Esophagus (tissue), 2 donors: ENCODE measurements at regions not wholly inside any gene's neighbourhood (a gene's known extent, or its start where the extent isn't known, plus 50 kb on each side); places are given as distances from the start of the nearest gene placed in this dataset.

Source experiments
- H3K27ac ChIP-seq, 2 donors: one replicate each; pipeline ENCODE4 v1.5.1; 2013; ENCODE audit warnings: low read depth in 2 of 2, mild to moderate bottlenecking in 2 of 2, inconsistent platforms in 1 of 2, low read length in 1 of 2, moderate library complexity in 1 of 2
- H3K27me3 ChIP-seq, 2 donors: one replicate each; pipeline ENCODE4 v1.6.1; 2013; ENCODE audit warnings: low read length in 2 of 2, control low read depth in 1 of 2, mild to moderate bottlenecking in 1 of 2; ENCODE audit not compliant: insufficient read depth in 2 of 2, control insufficient read depth in 1 of 2
- H3K36me3 ChIP-seq, 2 donors: one replicate each; pipeline ENCODE4 v1.6.1; 2013; ENCODE audit warnings: low read length in 1 of 2; ENCODE audit not compliant: control insufficient read depth in 2 of 2, insufficient read depth in 2 of 2
- H3K4me1 ChIP-seq, 2 donors: one replicate each; pipeline ENCODE4 v1.6.1; 2013; ENCODE audit warnings: low read length in 1 of 2; ENCODE audit not compliant: control insufficient read depth in 2 of 2, insufficient read depth in 2 of 2
- H3K4me3 ChIP-seq, 2 donors: one replicate each; pipeline ENCODE4 v1.5.1; 2013; ENCODE audit warnings: low read length in 2 of 2, mild to moderate bottlenecking in 2 of 2, low read depth in 1 of 2, moderate library complexity in 1 of 2
- H3K9me3 ChIP-seq, 2 donors: one replicate each; pipeline ENCODE4 v1.6.1; 2013; ENCODE audit warnings: mild to moderate bottlenecking in 2 of 2, low read depth in 1 of 2, low read length in 1 of 2, moderate library complexity in 1 of 2; ENCODE audit not compliant: control insufficient read depth in 2 of 2, insufficient read depth in 1 of 2
- WGBS, 2 donors: extraction: QIAGEN DNeasy Blood & Tissue Kit; methylation state at CpG; one replicate each; pipeline ENCODE4 v1.1.7; 2013; 5-methylcytosine and 5-hydroxymethylcytosine counted together
- donor health status: healthy with polysubstance abuse.
- donor health status: Bipolar disorder and iron deficiency.

DNA sequence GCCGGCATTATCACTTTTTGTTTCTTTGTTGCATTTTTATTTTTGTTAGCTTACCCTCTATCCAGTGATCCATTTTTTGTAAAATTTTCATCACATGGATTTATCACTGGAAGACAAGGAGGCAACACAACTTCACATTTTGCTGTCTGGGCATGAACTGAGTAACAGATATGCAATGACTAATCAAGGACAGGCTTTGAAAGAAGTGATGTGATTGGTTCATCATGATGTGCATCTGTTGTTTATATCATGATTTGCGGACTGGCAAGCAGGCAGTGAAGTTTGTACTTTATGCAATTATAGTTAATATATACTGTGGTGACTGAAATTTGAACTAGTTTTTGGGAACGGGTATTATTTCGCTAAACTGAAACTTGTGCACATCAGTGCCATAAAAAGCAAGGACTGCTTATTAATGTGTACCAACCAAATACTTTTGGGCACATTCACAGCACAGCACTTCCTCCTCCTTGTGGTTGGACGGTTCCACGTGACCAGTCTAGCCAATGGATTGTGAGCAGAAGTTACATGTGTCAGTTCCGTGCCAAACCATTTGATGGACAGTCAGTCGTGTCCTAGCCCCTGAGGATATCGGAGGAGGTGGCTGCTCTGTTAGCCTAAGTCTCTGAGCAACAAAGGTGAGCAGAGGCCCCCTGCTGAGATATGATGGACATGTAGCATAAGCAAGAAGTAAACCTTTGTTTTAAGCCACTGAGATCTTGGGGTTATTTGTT lies 201.4 kb upstream of the SIX2 start:
- Histone ChIP-seq H3K4me3 (no peak overlapping the region), H3K36me3 (no peaks in the 10 kb centered on the region), H3K9me3 (peaks cover 0 to 2% of the 10 kb centered on the region in 2 donors), H3K27ac (no peak overlapping the region), H3K27me3 (no peaks in the 10 kb centered on the region), H3K4me1 (no peaks in the 10 kb centered on the region)
- 91% methylated on average over 9 of the region's 9 CpGs for WGBS, 2 donors

DNA sequence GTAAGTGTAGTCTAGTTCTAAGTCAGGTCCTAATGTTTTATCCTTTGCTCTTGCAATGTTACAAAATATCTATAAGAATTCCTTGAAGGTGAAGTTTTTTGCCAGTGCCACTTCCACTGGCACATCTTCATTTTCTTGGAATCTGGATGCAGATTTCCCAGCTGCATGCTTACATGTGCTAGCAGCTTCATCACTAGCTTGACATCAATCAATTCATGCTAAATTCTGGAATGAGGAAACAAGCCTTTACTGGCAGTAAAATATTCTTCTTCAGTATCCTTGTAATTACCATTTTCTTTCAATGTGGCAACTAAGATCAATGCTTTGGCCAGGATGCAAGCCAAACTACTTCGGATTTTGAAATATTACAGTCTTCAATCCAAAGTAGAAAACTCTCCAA lies 200.6 kb upstream of the SIX2 start:
- H3K4me3 ChIP-seq = no peak overlapping the region
- H3K9me3 ChIP-seq = peaks cover 0 to 2% of the 10 kb centered on the region in 2 donors
- no peak overlapping the region for H3K27ac ChIP-seq
- H3K36me3 ChIP-seq = no peaks in the 10 kb centered on the region
- 72 to 79% methylated on average over 1 of the region's 1 CpG for WGBS, 2 donors
- no peaks in the 10 kb centered on the region for H3K4me1 ChIP-seq
- no peaks in the 10 kb centered on the region for H3K27me3 ChIP-seq

DNA sequence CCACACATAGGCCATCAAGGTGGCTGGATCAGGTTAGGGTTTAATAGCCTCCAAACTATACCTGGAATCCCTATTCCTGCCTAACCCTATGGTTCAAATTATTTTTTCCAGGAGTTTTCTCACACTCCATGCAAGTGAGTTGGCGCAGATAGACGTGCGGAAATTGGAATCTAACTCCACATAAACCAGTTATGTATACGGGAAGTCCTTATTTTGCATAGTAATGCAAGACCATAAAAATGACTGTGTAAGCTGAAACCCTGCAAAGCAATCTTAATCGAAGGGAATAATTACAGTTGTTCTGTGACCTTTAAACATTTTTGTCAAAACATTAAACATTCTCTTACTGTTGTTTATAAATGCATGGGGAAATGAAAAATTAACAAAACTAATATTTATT lies 200.1 kb upstream of the SIX2 start:
- H3K9me3 ChIP-seq = peaks cover 0 to 2% of the 10 kb centered on the region in 2 donors
- WGBS, 2 donors = 82 to 84% methylated on average over 5 of the region's 5 CpGs
- H3K4me1 ChIP-seq = no peaks in the 10 kb centered on the region
- H3K27me3 ChIP-seq = no peaks in the 10 kb centered on the region
- no peak overlapping the region for H3K4me3 ChIP-seq
- H3K27ac ChIP-seq = no peak overlapping the region
- no peaks in the 10 kb centered on the region for H3K36me3 ChIP-seq

DNA sequence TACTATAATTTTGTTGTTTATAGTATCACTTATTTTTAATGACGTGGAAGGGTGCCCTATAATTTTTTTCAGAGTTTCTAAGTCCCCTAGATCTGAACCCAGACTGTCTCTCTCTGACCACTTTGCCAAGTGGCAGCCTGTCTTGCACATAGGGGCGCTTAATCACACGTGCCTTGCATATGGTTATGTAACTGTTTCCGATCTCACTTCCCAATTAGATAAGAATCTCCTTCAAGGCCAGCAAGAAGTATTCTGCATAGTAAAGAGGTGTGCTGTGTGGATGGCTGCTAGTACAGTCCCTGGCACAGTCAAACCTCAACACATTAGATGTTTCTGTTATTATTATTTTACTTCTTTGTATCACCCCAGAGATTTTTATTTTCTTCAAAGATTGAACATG lies 197.8 kb upstream of the SIX2 start:
- Histone ChIP-seq H3K36me3 (no peaks in the 10 kb centered on the region), H3K4me1 (no peaks in the 10 kb centered on the region), H3K4me3 (no peak overlapping the region), H3K9me3 (peaks cover 0 to 2% of the 10 kb centered on the region in 2 donors), H3K27me3 (no peaks in the 10 kb centered on the region), H3K27ac (no peak overlapping the region)
- WGBS, 2 donors = 52% methylated on average over 4 of the region's 4 CpGs

DNA sequence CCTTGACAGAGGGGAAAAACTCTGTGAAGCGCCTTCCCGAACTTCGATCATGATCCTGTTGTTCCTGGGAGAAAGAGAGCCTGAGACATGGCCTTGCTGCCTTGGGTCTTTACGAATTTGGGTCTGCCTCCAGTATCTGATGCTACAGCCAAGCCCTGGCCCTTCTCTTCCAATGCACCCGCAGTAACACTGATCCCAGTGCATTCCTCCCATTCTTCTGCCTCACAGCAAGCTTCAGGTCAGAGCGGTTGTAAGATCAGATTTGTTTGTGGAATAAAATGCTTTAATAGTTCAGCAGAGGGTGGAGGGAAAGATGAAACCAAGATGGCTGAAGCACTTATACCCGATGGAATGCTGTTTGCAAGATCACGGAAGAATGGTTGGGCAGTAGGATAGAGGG lies 196.7 kb upstream of the SIX2 start:
- no peaks in the 10 kb centered on the region for H3K4me1 ChIP-seq
- H3K27me3 ChIP-seq = no peaks in the 10 kb centered on the region
- no peak overlapping the region for H3K27ac ChIP-seq

DNA sequence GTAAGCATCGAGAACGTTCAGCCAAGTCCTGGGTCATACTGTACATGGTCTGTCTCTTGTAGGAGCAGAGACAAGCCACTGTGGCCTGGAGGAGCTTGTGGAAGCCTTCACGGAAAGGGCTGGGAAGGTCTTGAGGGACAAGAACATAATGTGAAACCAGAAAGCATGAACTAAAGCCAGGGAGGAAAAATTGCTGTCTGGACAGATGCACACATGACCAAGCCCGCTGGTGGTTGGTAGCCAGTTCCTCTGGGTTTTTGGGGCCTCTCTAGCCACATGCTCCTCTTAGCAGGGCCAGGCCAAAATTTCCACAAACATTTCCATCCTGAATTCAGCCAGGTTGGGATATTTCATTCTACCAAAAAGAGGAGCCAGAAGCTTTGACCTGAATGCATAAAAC lies 196.2 kb upstream of the SIX2 start:
- no peak overlapping the region for H3K4me3 ChIP-seq
- no peaks in the 10 kb centered on the region for H3K9me3 ChIP-seq
- WGBS, 2 donors = 89 to 94% methylated on average over 4 of the region's 4 CpGs
- H3K36me3 ChIP-seq = no peaks in the 10 kb centered on the region
- no peak overlapping the region for H3K27ac ChIP-seq
- H3K4me1 ChIP-seq = no peaks in the 10 kb centered on the region
- no peaks in the 10 kb centered on the region for H3K27me3 ChIP-seq

More for the DNA sequence above, 196.7 kb upstream of the SIX2 start:
- H3K9me3 ChIP-seq = peaks cover 0 to 2% of the 10 kb centered on the region in 2 donors
- H3K4me3 ChIP-seq = no peak overlapping the region
- no peaks in the 10 kb centered on the region for H3K36me3 ChIP-seq
- 92 to 94% methylated on average over 8 of the region's 8 CpGs for WGBS, 2 donors

DNA sequence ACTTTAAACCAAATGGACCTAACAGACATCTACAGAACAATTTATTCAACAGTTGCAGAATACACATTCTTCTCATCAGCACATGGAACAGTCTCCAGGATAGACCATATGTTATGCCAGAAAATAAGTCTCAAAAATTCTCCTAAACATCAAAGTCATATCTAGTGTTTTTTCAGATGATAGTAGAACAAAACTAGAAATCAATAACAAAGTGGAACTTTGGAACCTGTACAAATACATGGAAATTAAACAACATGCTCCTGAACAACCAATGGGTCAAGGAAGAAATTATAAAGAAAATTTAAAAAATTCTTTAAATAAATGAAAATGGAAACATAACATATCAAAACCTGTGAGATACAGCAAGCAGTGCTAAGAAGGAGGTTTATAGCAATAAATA lies 194.1 kb upstream of the SIX2 start:
- Histone ChIP-seq H3K36me3 (no peaks in the 10 kb centered on the region), H3K4me1 (no peaks in the 10 kb centered on the region), H3K27ac (no peak overlapping the region), H3K9me3 (no peaks in the 10 kb centered on the region), H3K4me3 (no peak overlapping the region), H3K27me3 (no peaks in the 10 kb centered on the region)

DNA sequence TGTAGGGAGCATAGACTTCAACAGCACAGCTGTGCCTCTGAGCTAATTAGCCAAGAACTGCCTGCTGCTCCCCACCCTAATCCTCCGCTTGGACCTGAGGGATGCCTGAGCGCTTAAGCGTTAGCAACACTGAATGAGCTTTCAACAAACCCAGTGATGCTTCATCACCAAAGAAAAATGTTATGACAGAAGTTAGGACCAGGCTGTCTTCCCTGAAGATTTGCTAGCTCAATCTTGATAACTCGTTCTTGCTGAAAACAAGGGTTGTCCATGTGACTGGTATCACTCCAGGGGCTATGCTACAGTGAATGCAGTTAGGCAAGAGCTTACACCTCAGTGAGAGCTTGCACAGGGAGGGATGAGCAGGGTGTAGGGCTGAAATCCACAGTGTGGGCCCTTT lies 190.7 kb upstream of the SIX2 start:
- no peaks in the 10 kb centered on the region for H3K4me1 ChIP-seq
- H3K4me3 ChIP-seq = no peak overlapping the region
- WGBS, 2 donors = 78 to 82% methylated on average over 4 of the region's 4 CpGs
- H3K27ac ChIP-seq = no peak overlapping the region
- no peaks in the 10 kb centered on the region for H3K9me3 ChIP-seq
- H3K27me3 ChIP-seq = no peaks in the 10 kb centered on the region
- H3K36me3 ChIP-seq = no peaks in the 10 kb centered on the region

DNA sequence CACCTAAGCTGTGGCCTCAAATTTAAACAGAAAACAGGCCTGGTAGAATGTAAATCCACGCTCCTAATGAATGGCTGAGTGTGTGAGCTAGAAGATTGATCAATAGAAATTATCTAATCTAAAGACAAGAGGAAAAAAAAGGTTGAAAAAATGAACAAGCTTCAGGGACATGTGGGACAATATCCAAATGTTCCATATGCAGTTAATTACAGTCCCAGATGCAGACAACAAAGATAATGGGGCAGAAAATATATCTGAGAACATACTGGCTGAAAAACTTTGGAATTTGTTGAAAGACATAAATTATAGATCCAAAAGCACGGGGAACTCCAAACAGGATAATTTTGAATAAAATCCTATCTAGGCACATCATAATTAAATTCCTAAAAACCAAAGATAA lies 186.7 kb upstream of the SIX2 start:
- Histone ChIP-seq H3K4me1 (peaks cover 0 to 2% of the 10 kb centered on the region in 2 donors), H3K4me3 (no peak overlapping the region), H3K27me3 (no peaks in the 10 kb centered on the region), H3K27ac (no peak overlapping the region), H3K9me3 (no peaks in the 10 kb centered on the region), H3K36me3 (no peaks in the 10 kb centered on the region)
- 75 to 77% methylated on average over 2 of the region's 2 CpGs for WGBS, 2 donors

DNA sequence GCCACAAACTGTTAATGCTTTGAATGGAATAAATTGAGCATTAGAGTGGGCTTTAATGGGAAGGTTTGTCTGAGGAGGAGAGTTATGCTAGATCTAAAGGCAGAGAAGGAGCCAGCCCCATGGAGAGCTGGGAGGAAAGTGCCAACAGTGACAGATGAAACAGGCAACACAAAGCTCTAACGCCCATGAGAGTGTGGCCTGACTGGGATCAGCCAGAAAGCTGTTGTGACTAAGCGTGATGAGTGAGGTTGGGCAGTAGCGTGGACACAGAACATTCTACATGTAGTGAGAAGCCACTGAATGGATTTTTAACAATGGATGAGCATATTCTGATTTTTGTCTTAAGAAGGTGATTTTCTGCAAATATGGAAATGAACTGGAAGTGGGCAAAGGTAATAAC lies 185.3 kb upstream of the SIX2 start:
- no peak overlapping the region for H3K4me3 ChIP-seq
- peaks cover 0 to 2% of the 10 kb centered on the region in 2 donors for H3K4me1 ChIP-seq
- no peak overlapping the region for H3K27ac ChIP-seq
- no peaks in the 10 kb centered on the region for H3K9me3 ChIP-seq
- H3K36me3 ChIP-seq = no peaks in the 10 kb centered on the region
- H3K27me3 ChIP-seq = no peaks in the 10 kb centered on the region
- WGBS, 2 donors = 84% methylated on average over 3 of the region's 3 CpGs
